GM12878 (cell line): ENCODE measurements at regions not wholly inside any gene's neighbourhood (a gene's known extent, or its start where the extent isn't known, plus 50 kb on each side); places are given as distances from the start of the nearest gene placed in this dataset.

ENCODE experiments used
- ATAC-seq: fragments of 200-7000 bp; cut with Tn5 transposase; 3 replicates; pipeline ENCODE4 v1.9.1; 2020; ENCODE audit warnings: mild to moderate bottlenecking, moderate library complexity
- BruUV-seq: library from RNA; stranded (reverse); fragments of 400-500 nt; replicated peaks from 2 replicates; lab custom pipeline; 2021; lab: Mats Ljungman, UMichigan
- CTCF ChIA-PET: fragments of 300-600 bp; sonication (Branson Sonifier 250); formaldehyde crosslinking; extraction: SDS; loops from one replicate; lab custom pipeline; 2021; ENCODE audit warnings: inconsistent platforms; lab: Yijun Ruan, JAX
- POLR2A ChIA-PET: fragments of 350-600 bp; formaldehyde crosslinking; extraction: SDS; loops from one replicate; lab custom pipeline; 2021; ENCODE audit warnings: inconsistent platforms; lab: Charles Lee
- RAD21 ChIA-PET: fragments of 300-600 bp; sonication (Branson Sonifier 250); formaldehyde crosslinking; loops from one replicate; lab custom pipeline; 2023; ENCODE audit warnings: antibody characterized with exemption; ENCODE audit not compliant: unreplicated experiment; lab: Charles Lee
- SMC1A ChIA-PET: fragments of 300-600 bp; sonication (Branson Sonifier 250); formaldehyde crosslinking; loops from one replicate; lab custom pipeline; 2023; ENCODE audit not compliant: unreplicated experiment, uncharacterized antibody; lab: Charles Lee
- DNase-seq: peaks from one replicate; pipeline ENCODE4 v3.0.0-alpha.2; 2011; ENCODE audit warnings: low read depth, low spot score
- FAIRE-seq: peaks from 3 replicates; lab custom pipeline; 2011; peaks lifted over from hg19 to GRCh38; lab: Jason Lieb, UNC
- H2AFZ ChIP-seq: 2 replicates; pipeline ENCODE4 v1.6.0; 2011; ENCODE audit warnings: low read depth, low read length, control low read depth; ENCODE audit not compliant: control insufficient read depth
- H3K27ac ChIP-seq: 2 replicates; pipeline ENCODE4 v1.5.1; 2011; ENCODE audit warnings: control low read depth; ENCODE audit not compliant: control insufficient read depth, insufficient read depth
- H3K27me3 ChIP-seq, 2 experiments: replicated peaks in 1 of 2; 2 replicates each; pipeline versions ENCODE4 v1.6.0 to v1.6.1; 2011; ENCODE audit warnings: low read length in 1 of 2; ENCODE audit not compliant: control insufficient read depth in 2 of 2, insufficient read depth in 2 of 2
- H3K36me3 ChIP-seq, 2 experiments: 2 replicates each; pipeline ENCODE4 v1.5.1; 2011; ENCODE audit warnings: low read length in 1 of 2; ENCODE audit not compliant: control insufficient read depth in 2 of 2, insufficient read depth in 2 of 2
- H3K4me1 ChIP-seq: 2 replicates; pipeline ENCODE4 v1.6.1; 2011; ENCODE audit warnings: mild to moderate bottlenecking, low read length, moderate library complexity, mixed read lengths; ENCODE audit not compliant: control insufficient read depth, insufficient read depth
- H3K4me2 ChIP-seq: 2 replicates; pipeline ENCODE4 v1.6.0; 2011; ENCODE audit warnings: control low read depth; ENCODE audit not compliant: control insufficient read depth, insufficient read depth
- H3K4me3 ChIP-seq: fragments of 200-600 bp; sonication (generic); 2 replicates; pipeline ENCODE4 v1.5.1; 2016
- H3K79me2 ChIP-seq: 2 replicates; pipeline ENCODE4 v1.6.0; 2011; ENCODE audit warnings: low read length; ENCODE audit not compliant: control insufficient read depth, insufficient read depth
- H3K9ac ChIP-seq: 2 replicates; pipeline ENCODE4 v1.8.0; 2011; ENCODE audit warnings: low read length, control low read depth, mixed read lengths; ENCODE audit not compliant: control insufficient read depth, insufficient read depth
- H3K9me3 ChIP-seq: replicated peaks from 3 replicates; pipeline ENCODE4 v1.5.1; 2011; ENCODE audit warnings: mild to moderate bottlenecking, low read length; ENCODE audit not compliant: control insufficient read depth, insufficient read depth
- H4K20me1 ChIP-seq: 2 replicates; pipeline ENCODE4 v1.6.0; 2011; ENCODE audit not compliant: control insufficient read depth, insufficient read depth
- BCL11A ChIP-seq: IDR thresholded peaks from 2 replicates; pipeline ENCODE4 v1.6.1; 2011; ENCODE audit warnings: low read depth, low read length
- BCL3 ChIP-seq: IDR thresholded peaks from 2 replicates; pipeline ENCODE4 v1.6.1; 2011; ENCODE audit warnings: borderline replicate concordance, low read depth, mild to moderate bottlenecking, moderate library complexity, low read length; ENCODE audit not compliant: insufficient read depth, poor library complexity, severe bottlenecking
- EP300 ChIP-seq, 2 experiments: fragments of 150-350 bp in 1 of 2; IDR thresholded peaks; 2 replicates each; pipeline ENCODE4 v1.6.1; 2011 to 2012; ENCODE audit warnings: low read depth in 2 of 2, low read length in 2 of 2, borderline replicate concordance in 1 of 2, improper control_type of control experiment in 1 of 2, inconsistent platforms in 1 of 2; ENCODE audit not compliant: control insufficient read depth in 1 of 2
- HCFC1 ChIP-seq: fragments of 150-350 bp; IDR thresholded peaks from 2 replicates; pipeline ENCODE4 v1.6.1; 2014; ENCODE audit warnings: low read length
- KLF5 ChIP-seq: fragments of 450-650 bp; IDR thresholded peaks from 2 replicates; pipeline ENCODE4 v1.6.1; 2014; ENCODE audit warnings: mild to moderate bottlenecking; ENCODE audit not compliant: partially characterized antibody
- NFYB ChIP-seq: IDR thresholded peaks from 2 replicates; pipeline ENCODE4 v1.6.1; 2011; ENCODE audit warnings: low read depth, mild to moderate bottlenecking, low read length, improper control_type of control experiment, moderate library complexity; ENCODE audit not compliant: insufficient read depth
- SIX5 ChIP-seq: IDR thresholded peaks from 2 replicates; pipeline ENCODE4 v1.6.1; 2011; ENCODE audit warnings: mild to moderate bottlenecking, low read depth, low read length, moderate library complexity; ENCODE audit not compliant: severe bottlenecking
- SMAD5 ChIP-seq: IDR thresholded peaks from 2 replicates; pipeline ENCODE4 v1.6.1; 2016; ENCODE audit warnings: antibody characterized with exemption, low read depth
- USF2 ChIP-seq: IDR thresholded peaks from 2 replicates; pipeline ENCODE4 v1.6.1; 2011; ENCODE audit warnings: low read depth, low read length, improper control_type of control experiment, borderline replicate concordance
- WGBS: methylation state at CpG from one replicate; pipeline ENCODE4 v1.1.6; 2016; ENCODE audit warnings: low lambda C conversion rate; ENCODE audit not compliant: insufficient replicate concordance, insufficient coverage; ENCODE audit errors: missing lambda C conversion rate; 5-methylcytosine and 5-hydroxymethylcytosine counted together
- in situ Hi-C: fragments of 300-500 bp; cut with MboI; formaldehyde crosslinking; loops from 9 replicates; pipeline ENCODE4 v1.14.3; 2018; ENCODE audit warnings: mixed read lengths
- intact Hi-C: fragments of 100-400 bp; cut with micrococcal nuclease; formaldehyde crosslinking; loops from one replicate; pipeline ENCODE4 v1.14.2; 2022; ENCODE audit not compliant: unreplicated experiment
- TF ChIP-seq, protein P1 (sequence below), 3 experiments: IDR thresholded peaks in 2 of 3; conservative IDR thresholded peaks in 1 of 3; 2 replicates each; pipeline ENCODE4 v1.5.1; 2011; ENCODE audit warnings: low read depth in 3 of 3, low read length in 3 of 3, mild to moderate bottlenecking in 3 of 3, control low read depth in 2 of 3, moderate library complexity in 2 of 3, inconsistent platforms in 1 of 3, mixed read lengths in 1 of 3; ENCODE audit not compliant: control insufficient read depth in 2 of 3, insufficient read depth in 1 of 3; ENCODE audit errors: extremely low read depth in 1 of 3
- TF ChIP-seq, protein P2 (sequence below): IDR thresholded peaks from 2 replicates; pipeline ENCODE4 v1.6.1; 2011; ENCODE audit warnings: low read depth, mild to moderate bottlenecking, low read length, moderate library complexity, borderline replicate concordance; ENCODE audit errors: extremely low read depth

DNA sequence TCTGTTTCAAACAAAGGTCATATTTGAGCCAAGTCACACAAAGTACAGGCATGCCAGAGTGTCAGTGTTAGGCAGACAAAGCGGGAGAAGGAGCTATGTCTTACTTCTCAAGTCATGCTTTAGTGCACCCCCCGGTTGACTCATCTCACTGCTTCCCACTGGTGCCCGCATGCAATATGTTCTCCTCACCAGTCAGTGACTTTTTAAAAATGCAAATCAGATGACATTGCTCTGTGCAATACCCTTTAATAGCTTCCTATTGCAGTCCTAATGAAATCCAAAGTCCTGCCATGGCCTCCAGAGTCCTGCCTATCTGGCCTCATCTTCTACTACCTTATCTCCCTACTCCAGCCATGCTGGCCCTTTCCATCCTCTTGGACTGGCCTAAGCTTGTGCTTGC lies 429.1 kb downstream of the ACTR3B start:
- no peaks in the 10 kb centered on the region for H4K20me1 ChIP-seq
- 12% methylated on average over 3 of the region's 3 CpGs for WGBS
- H2AFZ ChIP-seq = no peak overlapping the region
- SMC1A ChIA-PET = no interaction called here
- RAD21 ChIA-PET = no interaction called here
- no peaks in the 10 kb centered on the region for H3K27me3 ChIP-seq
- intact Hi-C loops = no loop called here
- no peak overlapping the region for H3K4me2 ChIP-seq
- FAIRE-seq = no peak
- in situ Hi-C loops = no loop called here
- no peaks in the 10 kb centered on the region for H3K9me3 ChIP-seq
- DNase-seq = no peak
- no TSS peak for BruUV-seq
- H3K27ac ChIP-seq = no peak overlapping the region
- H3K4me3 ChIP-seq = no peak overlapping the region
- H3K4me1 ChIP-seq = no peaks in the 10 kb centered on the region
- POLR2A ChIA-PET = no interaction called here
- H3K79me2 ChIP-seq = no peaks in the 10 kb centered on the region
- H3K36me3 ChIP-seq = no peaks in the 10 kb centered on the region
- no peak for ATAC-seq
- CTCF ChIA-PET = no interaction called here
- no peak for TF ChIP-seq BCL3
- TF ChIP-seq, protein P1, sequence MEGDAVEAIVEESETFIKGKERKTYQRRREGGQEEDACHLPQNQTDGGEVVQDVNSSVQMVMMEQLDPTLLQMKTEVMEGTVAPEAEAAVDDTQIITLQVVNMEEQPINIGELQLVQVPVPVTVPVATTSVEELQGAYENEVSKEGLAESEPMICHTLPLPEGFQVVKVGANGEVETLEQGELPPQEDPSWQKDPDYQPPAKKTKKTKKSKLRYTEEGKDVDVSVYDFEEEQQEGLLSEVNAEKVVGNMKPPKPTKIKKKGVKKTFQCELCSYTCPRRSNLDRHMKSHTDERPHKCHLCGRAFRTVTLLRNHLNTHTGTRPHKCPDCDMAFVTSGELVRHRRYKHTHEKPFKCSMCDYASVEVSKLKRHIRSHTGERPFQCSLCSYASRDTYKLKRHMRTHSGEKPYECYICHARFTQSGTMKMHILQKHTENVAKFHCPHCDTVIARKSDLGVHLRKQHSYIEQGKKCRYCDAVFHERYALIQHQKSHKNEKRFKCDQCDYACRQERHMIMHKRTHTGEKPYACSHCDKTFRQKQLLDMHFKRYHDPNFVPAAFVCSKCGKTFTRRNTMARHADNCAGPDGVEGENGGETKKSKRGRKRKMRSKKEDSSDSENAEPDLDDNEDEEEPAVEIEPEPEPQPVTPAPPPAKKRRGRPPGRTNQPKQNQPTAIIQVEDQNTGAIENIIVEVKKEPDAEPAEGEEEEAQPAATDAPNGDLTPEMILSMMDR (IDR thresholded peaks at IDR 0.05 in 2 of 3, conservative IDR thresholded peaks at IDR 0.05 in 1 of 3; ENCODE audit: control insufficient read depth in 2 of 3, extremely low read depth in 1 of 3, insufficient read depth in 1 of 3, low read depth in 3 of 3, low read length in 3 of 3) = no peak
- H3K9ac ChIP-seq = no peak overlapping the region

- no TSS peak for BruUV-seq
- RAD21 ChIA-PET = no interaction called here
- no peak overlapping the region for H3K4me3 ChIP-seq
- H3K36me3 ChIP-seq = no peaks in the 10 kb centered on the region
- intact Hi-C loops = loop anchor here (5.0 kb wide), 1 partner anchor 1312 kb away; no protein-coding TSS in a partner anchor
- no peaks in the 10 kb centered on the region for H3K4me1 ChIP-seq
- H4K20me1 ChIP-seq = no peaks in the 10 kb centered on the region
- DNase-seq (no peak), ATAC-seq (peak; percentile 83), FAIRE-seq (no peak)
- no peaks in the 10 kb centered on the region for H3K27me3 ChIP-seq
- in situ Hi-C loops = no loop called here
- H3K9me3 ChIP-seq = no peaks in the 10 kb centered on the region
- no peak overlapping the region for H3K27ac ChIP-seq
- peak; percentile 44; the same call in 1 of the 2 replicates for TF ChIP-seq HCFC1
- TF ChIP-seq EP300 (IDR thresholded peaks at IDR 0.05; ENCODE audit: borderline replicate concordance in 1 of 2, control insufficient read depth in 1 of 2, low read depth in 2 of 2, low read length in 2 of 2) = no peak
- TF ChIP-seq BCL11A = no peak
- TF ChIP-seq SIX5 = peak; percentile 47
- no peak for TF ChIP-seq KLF5
- TF ChIP-seq, protein P2, sequence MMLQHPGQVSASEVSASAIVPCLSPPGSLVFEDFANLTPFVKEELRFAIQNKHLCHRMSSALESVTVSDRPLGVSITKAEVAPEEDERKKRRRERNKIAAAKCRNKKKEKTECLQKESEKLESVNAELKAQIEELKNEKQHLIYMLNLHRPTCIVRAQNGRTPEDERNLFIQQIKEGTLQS = peak; percentile 47; the same call in 1 of the 2 replicates
- peak; percentile 87 for TF ChIP-seq NFYB
- TF ChIP-seq SMAD5 = no peak
- peak; percentile 10; the same call in 1 of the 2 replicates for TF ChIP-seq USF2
- TF ChIP-seq, all 136 proteins: peak for 5
- 38% methylated on average over 3 of the region's 3 CpGs for WGBS
- ChIA-PET CTCF (no interaction called here), POLR2A (no interaction called here), SMC1A (no interaction called here)
- H2AFZ ChIP-seq = no peak overlapping the region
- H3K79me2 ChIP-seq = no peaks in the 10 kb centered on the region
- no peak overlapping the region for H3K4me2 ChIP-seq
- no peak overlapping the region for H3K9ac ChIP-seq
These were observed 430.9 kb downstream of the ACTR3B start for GRCh38 chr7:153190452-153190851.
